LNCaP clone FGC (cell line): ENCODE measurements at regions not wholly inside any gene's neighbourhood (a gene's known extent, or its start where the extent isn't known, plus 50 kb on each side); places are given as distances from the start of the nearest gene placed in this dataset.

Experiments
- DNase-seq: peaks from one replicate; pipeline ENCODE4 v3.0.0-alpha.2; 2011; ENCODE audit warnings: low read depth
- H3K4me3 ChIP-seq: 2 replicates; pipeline ENCODE4 v1.5.1; 2011; ENCODE audit warnings: mild to moderate bottlenecking, low read depth, low read length, control low read depth
- TF ChIP-seq, protein P1 (sequence below): IDR thresholded peaks from 2 replicates; pipeline ENCODE4 v1.5.1; 2012; ENCODE audit warnings: mild to moderate bottlenecking; ENCODE audit not compliant: control insufficient read depth, insufficient read depth; ENCODE audit errors: extremely low read depth

DNA sequence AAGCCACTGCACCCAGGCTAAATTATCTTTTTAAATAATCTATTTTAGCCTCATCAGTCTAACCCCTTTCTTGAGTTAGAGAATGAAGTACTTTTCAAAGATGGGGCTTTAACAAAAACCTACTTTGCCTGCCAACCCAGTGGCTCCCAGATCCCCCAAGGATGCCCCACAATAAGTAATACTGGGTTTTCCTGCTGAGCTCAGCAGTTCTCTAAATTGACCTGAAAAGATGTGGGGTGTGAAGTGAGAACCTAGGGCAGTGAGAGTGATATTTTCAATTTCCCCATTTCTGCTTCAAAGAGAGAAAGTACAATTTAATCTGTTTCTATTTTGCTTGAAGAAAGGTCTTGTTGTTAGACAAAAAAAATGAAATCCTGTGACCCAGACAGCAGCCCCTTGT lies 318.5 kb upstream of the UMPS start:
- TF ChIP-seq, protein P1, sequence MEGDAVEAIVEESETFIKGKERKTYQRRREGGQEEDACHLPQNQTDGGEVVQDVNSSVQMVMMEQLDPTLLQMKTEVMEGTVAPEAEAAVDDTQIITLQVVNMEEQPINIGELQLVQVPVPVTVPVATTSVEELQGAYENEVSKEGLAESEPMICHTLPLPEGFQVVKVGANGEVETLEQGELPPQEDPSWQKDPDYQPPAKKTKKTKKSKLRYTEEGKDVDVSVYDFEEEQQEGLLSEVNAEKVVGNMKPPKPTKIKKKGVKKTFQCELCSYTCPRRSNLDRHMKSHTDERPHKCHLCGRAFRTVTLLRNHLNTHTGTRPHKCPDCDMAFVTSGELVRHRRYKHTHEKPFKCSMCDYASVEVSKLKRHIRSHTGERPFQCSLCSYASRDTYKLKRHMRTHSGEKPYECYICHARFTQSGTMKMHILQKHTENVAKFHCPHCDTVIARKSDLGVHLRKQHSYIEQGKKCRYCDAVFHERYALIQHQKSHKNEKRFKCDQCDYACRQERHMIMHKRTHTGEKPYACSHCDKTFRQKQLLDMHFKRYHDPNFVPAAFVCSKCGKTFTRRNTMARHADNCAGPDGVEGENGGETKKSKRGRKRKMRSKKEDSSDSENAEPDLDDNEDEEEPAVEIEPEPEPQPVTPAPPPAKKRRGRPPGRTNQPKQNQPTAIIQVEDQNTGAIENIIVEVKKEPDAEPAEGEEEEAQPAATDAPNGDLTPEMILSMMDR, result no peak
- no peak for DNase-seq

DNA sequence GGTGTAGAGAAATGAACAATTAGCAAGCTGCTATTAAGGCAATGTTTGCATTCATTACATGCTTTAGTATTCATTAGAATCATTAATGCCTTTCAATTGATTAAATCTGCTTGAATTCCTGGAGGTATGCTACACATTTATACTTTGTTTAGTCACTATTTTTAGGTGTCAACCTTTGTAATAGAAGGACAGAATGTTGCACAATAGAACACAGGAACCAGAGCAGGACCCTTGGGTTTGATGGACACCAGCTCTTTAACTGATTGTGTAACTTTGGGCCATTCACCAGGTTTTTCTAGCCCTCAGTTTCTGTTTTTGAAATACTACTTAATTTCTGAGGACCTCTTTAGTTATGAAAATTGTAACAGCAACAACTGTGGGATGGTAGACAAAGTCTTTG lies 317.6 kb upstream of the UMPS start:
- TF ChIP-seq, protein P1, result no peak
- no peak overlapping the region for H3K4me3 ChIP-seq
- DNase-seq, result no peak

More for the DNA sequence above, 318.5 kb upstream of the UMPS start:
- H3K4me3 ChIP-seq, result no peak overlapping the region

DNA sequence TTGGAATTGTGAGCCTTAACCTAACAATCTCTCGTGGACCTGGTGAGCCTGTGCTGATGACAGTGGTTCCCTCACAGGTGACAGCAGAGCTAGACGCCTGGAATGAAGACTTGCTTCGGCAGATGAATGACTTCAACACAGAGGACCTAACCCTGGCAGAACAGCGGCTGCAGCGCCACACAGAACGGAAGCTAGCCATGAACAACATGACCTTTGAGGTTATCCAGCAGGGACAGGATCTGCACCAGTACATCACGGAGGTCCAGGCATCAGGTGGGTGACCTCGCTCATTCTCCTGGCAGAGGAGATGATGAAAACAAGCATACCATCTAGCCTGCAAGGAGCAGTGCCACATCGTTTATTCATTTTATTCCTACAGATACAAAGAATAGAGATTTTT lies 316.9 kb upstream of the UMPS start:
- no peak overlapping the region for H3K4me3 ChIP-seq
- TF ChIP-seq, protein P1, result no peak
- no peak for DNase-seq

DNA sequence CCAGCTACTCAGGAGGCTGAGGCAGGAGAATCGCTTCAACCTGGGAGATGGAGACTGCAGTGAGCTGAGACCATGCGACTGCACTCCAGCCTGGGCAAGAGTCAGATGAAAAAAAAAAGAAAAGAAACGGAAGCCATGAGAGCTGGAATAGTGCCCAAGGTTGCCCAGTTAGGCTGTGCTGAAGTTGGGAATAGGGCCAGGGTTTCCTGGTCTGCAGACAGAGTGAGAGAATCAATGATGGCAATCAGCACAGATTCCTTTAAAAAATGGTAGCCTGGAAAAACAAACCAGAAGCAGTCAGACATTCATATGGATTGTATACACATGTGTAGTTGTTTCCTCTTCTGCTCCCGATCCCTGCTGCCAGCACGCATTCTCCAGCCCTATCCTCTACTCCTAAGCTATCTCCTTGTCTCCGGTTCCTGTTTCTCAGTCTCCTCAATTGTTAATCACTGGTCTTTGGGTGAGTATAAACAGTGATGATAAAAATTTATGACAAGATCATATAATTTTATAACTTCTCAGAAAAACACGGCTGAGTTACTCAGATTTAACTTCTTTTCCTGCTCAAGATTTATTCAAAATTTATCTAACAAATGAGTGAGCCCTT lies 316.2 kb upstream of the UMPS start:
- DNase-seq, result no peak
- no peak overlapping the region for H3K4me3 ChIP-seq
- TF ChIP-seq, protein P1, result no peak

DNA sequence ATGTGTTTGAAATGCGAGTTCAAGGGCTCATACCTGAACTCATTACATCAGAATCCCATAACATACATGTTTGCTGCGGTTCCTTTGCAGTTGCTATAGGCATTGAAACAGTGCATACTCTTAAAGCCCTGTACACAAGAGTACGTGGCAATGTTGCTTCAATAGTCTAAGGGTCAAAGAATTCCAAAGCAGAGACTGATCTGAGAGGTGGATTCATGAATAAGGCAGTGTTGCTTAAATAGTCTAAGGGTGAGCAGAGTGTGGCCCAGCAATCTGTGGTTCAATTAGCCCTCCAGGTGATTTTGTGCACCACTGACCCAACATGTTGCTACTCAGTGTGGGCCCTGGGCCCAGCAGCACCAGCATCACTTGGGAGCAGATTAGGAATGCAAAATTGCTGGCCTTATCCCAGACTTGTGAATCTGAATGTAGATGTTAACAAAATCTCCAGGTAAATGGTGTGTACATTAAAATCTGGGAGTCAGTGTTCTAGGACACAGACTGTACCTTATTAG lies 314.7 kb upstream of the UMPS start:
- no peak overlapping the region for H3K4me3 ChIP-seq
- TF ChIP-seq, protein P1, result no peak
- no peak for DNase-seq

DNA sequence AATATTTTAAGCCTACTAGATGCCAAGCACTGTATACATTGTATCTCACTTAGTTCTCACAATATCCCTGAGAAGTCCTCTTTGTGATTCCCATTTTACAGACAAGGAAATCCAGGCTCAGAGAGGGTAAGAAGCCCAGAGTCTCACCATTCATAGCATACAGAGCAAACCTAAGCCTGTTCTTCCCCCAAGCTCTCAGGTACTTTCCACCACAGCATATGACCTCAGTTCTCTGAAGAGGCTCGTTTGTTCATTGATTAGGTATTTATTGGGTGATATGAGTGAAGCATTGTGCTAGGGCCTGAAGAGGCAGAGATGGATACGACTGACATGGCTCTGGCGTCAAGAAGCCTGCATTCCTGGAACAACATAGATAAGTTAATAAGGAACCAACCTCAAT lies 310.9 kb upstream of the UMPS start:
- DNase-seq, result no peak
- no peak overlapping the region for H3K4me3 ChIP-seq
- TF ChIP-seq, protein P1, result no peak

DNA sequence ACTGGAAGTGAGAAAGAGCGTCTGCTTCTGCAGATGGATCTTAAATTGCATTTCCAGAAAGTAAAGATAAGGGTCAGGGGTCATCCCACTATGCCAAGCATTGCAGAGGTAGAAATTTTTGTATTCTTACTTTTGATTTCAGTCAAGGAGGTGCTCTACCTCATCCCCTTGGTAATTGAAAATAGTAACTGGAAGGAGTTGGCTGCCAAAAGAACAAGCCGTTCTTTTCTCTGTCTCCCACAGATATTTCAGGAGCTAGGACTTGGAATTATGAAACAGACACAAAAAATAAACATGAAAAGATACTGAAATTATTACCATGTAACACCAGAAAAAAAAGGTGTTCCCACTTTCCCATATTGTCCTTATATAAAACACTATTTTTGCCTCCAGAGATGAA lies 309.9 kb upstream of the UMPS start:
- no peak overlapping the region for H3K4me3 ChIP-seq
- no peak for DNase-seq
- TF ChIP-seq, protein P1, result no peak
